CD8-positive, alpha-beta memory T cell (primary cell): ENCODE measurements at regions not wholly inside any gene's neighbourhood (a gene's known extent, or its start where the extent isn't known, plus 50 kb on each side); places are given as distances from the start of the nearest gene placed in this dataset.

Experiments
- CTCF ChIA-PET: fragments of 350-600 bp; sonication (Branson Sonifier 250); formaldehyde crosslinking; loops from one replicate; lab custom pipeline; 2021; ENCODE audit warnings: antibody characterized with exemption; lab: Charles Lee
- POLR2A ChIA-PET: fragments of 350-600 bp; sonication (Branson Sonifier 250); formaldehyde crosslinking; loops from one replicate; lab custom pipeline; 2021; ENCODE audit warnings: antibody characterized with exemption; lab: Charles Lee
- DNase-seq, 5 donors: peaks; one replicate each; pipeline versions ENCODE4 v3.0.0 to v3.0.0-alpha.2; 2020 to 2022; ENCODE audit warnings: mixed read lengths in 1 of 5
- H3K27ac ChIP-seq: one replicate; pipeline ENCODE4 v1.7.0; 2013; ENCODE audit warnings: low read depth, mild to moderate bottlenecking, low read length, moderate library complexity
- H3K27me3 ChIP-seq: 2 replicates; pipeline ENCODE4 v1.7.0; 2013; ENCODE audit warnings: low read length, mild to moderate bottlenecking; ENCODE audit not compliant: insufficient read depth, poor library complexity, severe bottlenecking
- H3K36me3 ChIP-seq: 2 replicates; pipeline ENCODE4 v1.7.0; 2013; ENCODE audit warnings: mild to moderate bottlenecking, low read length, moderate library complexity; ENCODE audit not compliant: insufficient read depth
- H3K4me1 ChIP-seq: 2 replicates; pipeline ENCODE4 v1.7.0; 2013; ENCODE audit warnings: mild to moderate bottlenecking, low read length, moderate library complexity; ENCODE audit not compliant: insufficient read depth
- H3K4me3 ChIP-seq: 2 replicates; pipeline ENCODE4 v1.7.0; 2013; ENCODE audit warnings: mild to moderate bottlenecking, low read length
- H3K9me3 ChIP-seq: 2 replicates; pipeline ENCODE4 v1.7.0; 2013; ENCODE audit warnings: mild to moderate bottlenecking, low read length
- H3K27ac Mint-ChIP-seq, 8 donors: one replicate each; pipeline ENCODE4 v1.8.0; 2020 to 2021; ENCODE audit warnings: mixed read lengths in 8 of 8, mild to moderate bottlenecking in 6 of 8, inconsistent platforms in 3 of 8, moderate library complexity in 3 of 8
- H3K27me3 Mint-ChIP-seq, 2 donors: one replicate each; pipeline ENCODE4 v1.8.0; 2020 to 2021; ENCODE audit warnings: mixed read lengths in 2 of 2, mild to moderate bottlenecking in 1 of 2, moderate library complexity in 1 of 2
- H3K36me3 Mint-ChIP-seq, 3 donors: one replicate each; pipeline ENCODE4 v1.8.0; 2020 to 2021; ENCODE audit warnings: mixed read lengths in 3 of 3, inconsistent platforms in 1 of 3, mild to moderate bottlenecking in 1 of 3
- H3K4me1 Mint-ChIP-seq, 3 donors: one replicate each; pipeline ENCODE4 v1.8.0; 2020 to 2021; ENCODE audit warnings: mixed read lengths in 3 of 3, inconsistent platforms in 1 of 3, mild to moderate bottlenecking in 1 of 3
- H3K4me3 Mint-ChIP-seq, 7 donors: one replicate each; pipeline ENCODE4 v1.8.0; 2020 to 2021; ENCODE audit warnings: mixed read lengths in 7 of 7, mild to moderate bottlenecking in 6 of 7, moderate library complexity in 4 of 7, inconsistent platforms in 2 of 7
- H3K9me3 Mint-ChIP-seq, 5 donors: one replicate each; pipeline ENCODE4 v1.8.0; 2020 to 2022; ENCODE audit warnings: mixed read lengths in 5 of 5, mild to moderate bottlenecking in 3 of 5, moderate library complexity in 2 of 5, inconsistent platforms in 1 of 5

GRCh38 chr11:115087791-115088190 lies 409.5 kb downstream of the NXPE2 start:
- Mint-ChIP-seq H3K4me3 (no peak overlapping the region), H3K9me3 (no peaks in the 10 kb centered on the region), H3K27ac (no peak overlapping the region), H3K27me3 (peaks cover 5 to 10% of the 10 kb centered on the region in 2 donors), H3K36me3 (no peaks in the 10 kb centered on the region), H3K4me1 (no peaks in the 10 kb centered on the region)
- H3K4me1 ChIP-seq: no peaks in the 10 kb centered on the region
- ChIA-PET POLR2A (no interaction called here), CTCF (no interaction called here)
- no peak for DNase-seq
- H3K27ac ChIP-seq: no peak overlapping the region
- no peaks in the 10 kb centered on the region for H3K36me3 ChIP-seq
- no peak overlapping the region for H3K4me3 ChIP-seq
- no peaks in the 10 kb centered on the region for H3K27me3 ChIP-seq
- H3K9me3 ChIP-seq: no peaks in the 10 kb centered on the region

- no peaks in the 10 kb centered on the region for H3K4me1 Mint-ChIP-seq
Observed at GRCh38 chr11:115092516-115092915, 411.7 kb downstream of the CADM1 start.

GRCh38 chr11:115097796-115098408 lies 406.3 kb downstream of the CADM1 start:
- Mint-ChIP-seq H3K4me1 (no peaks in the 10 kb centered on the region), H3K27ac (no peak overlapping the region), H3K27me3 (peaks cover 1 to 3% of the 10 kb centered on the region in 2 donors), H3K4me3 (no peak overlapping the region), H3K36me3 (no peaks in the 10 kb centered on the region), H3K9me3 (peaks cover 0 to 2% (median 0%) of the 10 kb centered on the region in 5 donors)
- DNase-seq: no peak
- ChIA-PET CTCF (no interaction called here), POLR2A (no interaction called here)
- Histone ChIP-seq H3K4me3 (no peak overlapping the region), H3K9me3 (no peaks in the 10 kb centered on the region), H3K36me3 (no peaks in the 10 kb centered on the region), H3K27me3 (no peaks in the 10 kb centered on the region), H3K4me1 (no peaks in the 10 kb centered on the region), H3K27ac (no peak overlapping the region)

More at GRCh38 chr11:115092516-115092915, 411.7 kb downstream of the CADM1 start:
- Histone ChIP-seq H3K9me3 (no peaks in the 10 kb centered on the region), H3K27me3 (no peaks in the 10 kb centered on the region), H3K4me1 (no peaks in the 10 kb centered on the region), H3K36me3 (no peaks in the 10 kb centered on the region), H3K4me3 (no peak overlapping the region), H3K27ac (no peak overlapping the region)
- Mint-ChIP-seq H3K4me3 (no peak overlapping the region), H3K27me3 (peaks cover 3 to 6% of the 10 kb centered on the region in 2 donors), H3K9me3 (no peaks in the 10 kb centered on the region), H3K36me3 (no peaks in the 10 kb centered on the region), H3K27ac (no peak overlapping the region)
- POLR2A ChIA-PET: no interaction called here
- CTCF ChIA-PET: no interaction called here
- DNase-seq: no peak

GRCh38 chr11:115100706-115101105 lies 403.5 kb downstream of the CADM1 start:
- no peaks in the 10 kb centered on the region for H3K36me3 Mint-ChIP-seq
- Histone ChIP-seq H3K9me3 (no peaks in the 10 kb centered on the region), H3K36me3 (no peaks in the 10 kb centered on the region), H3K27ac (no peak overlapping the region), H3K4me1 (no peaks in the 10 kb centered on the region), H3K4me3 (no peak overlapping the region), H3K27me3 (no peaks in the 10 kb centered on the region)
- H3K9me3 Mint-ChIP-seq: peaks cover 0 to 2% (median 0%) of the 10 kb centered on the region in 5 donors
- H3K27ac Mint-ChIP-seq: no peak overlapping the region
- CTCF ChIA-PET: no interaction called here
- H3K4me1 Mint-ChIP-seq: no peaks in the 10 kb centered on the region
- DNase-seq: no peak
- peaks cover 1 to 6% of the 10 kb centered on the region in 2 donors for H3K27me3 Mint-ChIP-seq
- POLR2A ChIA-PET: no interaction called here
- no peak overlapping the region for H3K4me3 Mint-ChIP-seq

- Histone ChIP-seq H3K27ac (no peak overlapping the region), H3K4me3 (no peak overlapping the region), H3K9me3 (no peaks in the 10 kb centered on the region), H3K27me3 (no peaks in the 10 kb centered on the region), H3K36me3 (no peaks in the 10 kb centered on the region), H3K4me1 (no peaks in the 10 kb centered on the region)
- ChIA-PET POLR2A (no interaction called here), CTCF (no interaction called here)
- Mint-ChIP-seq H3K27me3 (peaks cover 1 to 3% of the 10 kb centered on the region in 2 donors), H3K27ac (no peak overlapping the region), H3K4me1 (no peaks in the 10 kb centered on the region), H3K4me3 (no peak overlapping the region), H3K9me3 (peaks cover 0 to 2% (median 0%) of the 10 kb centered on the region in 5 donors), H3K36me3 (no peaks in the 10 kb centered on the region)
- no peak for DNase-seq
Observed at GRCh38 chr11:115103921-115104320, 400.3 kb downstream of the CADM1 start.

GRCh38 chr11:115104851-115105453 lies 399.3 kb downstream of the CADM1 start:
- H3K4me1 ChIP-seq: no peaks in the 10 kb centered on the region
- no peaks in the 10 kb centered on the region for H3K9me3 Mint-ChIP-seq
- peak overlapping the region in 1 of 8 donors; percentile 71 for H3K27ac Mint-ChIP-seq

GRCh38 chr11:115111066-115111465 lies 393.1 kb downstream of the CADM1 start:
- Mint-ChIP-seq H3K4me3 (no peak overlapping the region), H3K36me3 (no peaks in the 10 kb centered on the region), H3K9me3 (no peaks in the 10 kb centered on the region), H3K27ac (no peak overlapping the region), H3K27me3 (no peaks in the 10 kb centered on the region), H3K4me1 (no peaks in the 10 kb centered on the region)
- Histone ChIP-seq H3K9me3 (no peaks in the 10 kb centered on the region), H3K27me3 (no peaks in the 10 kb centered on the region), H3K36me3 (no peaks in the 10 kb centered on the region), H3K4me3 (no peak overlapping the region), H3K27ac (no peak overlapping the region), H3K4me1 (no peaks in the 10 kb centered on the region)
- DNase-seq: no peak
- POLR2A ChIA-PET: no interaction called here
- CTCF ChIA-PET: no interaction called here

More at GRCh38 chr11:115104851-115105453, 399.3 kb downstream of the CADM1 start:
- Histone ChIP-seq H3K9me3 (no peaks in the 10 kb centered on the region), H3K36me3 (no peaks in the 10 kb centered on the region), H3K27me3 (no peaks in the 10 kb centered on the region), H3K27ac (no peak overlapping the region), H3K4me3 (no peak overlapping the region)
- no peak for DNase-seq
- H3K4me3 Mint-ChIP-seq: no peak overlapping the region
- ChIA-PET POLR2A (no interaction called here), CTCF (no interaction called here)
- H3K27me3 Mint-ChIP-seq: peaks cover 0 to 3% of the 10 kb centered on the region in 2 donors
- no peaks in the 10 kb centered on the region for H3K36me3 Mint-ChIP-seq
- no peaks in the 10 kb centered on the region for H3K4me1 Mint-ChIP-seq

GRCh38 chr11:115112754-115113153 lies 391.5 kb downstream of the CADM1 start:
- H3K27me3 Mint-ChIP-seq: no peaks in the 10 kb centered on the region
- H3K4me3 Mint-ChIP-seq: no peak overlapping the region
- no peak for DNase-seq
- H3K36me3 ChIP-seq: no peaks in the 10 kb centered on the region
- H3K27ac Mint-ChIP-seq: no peak overlapping the region
- CTCF ChIA-PET: no interaction called here
- POLR2A ChIA-PET: no interaction called here
- H3K36me3 Mint-ChIP-seq: no peaks in the 10 kb centered on the region
- no peak overlapping the region for H3K4me3 ChIP-seq
- H3K9me3 Mint-ChIP-seq: no peaks in the 10 kb centered on the region
- H3K4me1 Mint-ChIP-seq: no peaks in the 10 kb centered on the region
- H3K27me3 ChIP-seq: no peaks in the 10 kb centered on the region
- H3K9me3 ChIP-seq: no peaks in the 10 kb centered on the region
- H3K4me1 ChIP-seq: no peaks in the 10 kb centered on the region
- no peak overlapping the region for H3K27ac ChIP-seq
